Neural progenitor cell (in vitro differentiated cells): ENCODE measurements at regions not wholly inside any gene's neighbourhood (a gene's known extent, or its start where the extent isn't known, plus 50 kb on each side); places are given as distances from the start of the nearest gene placed in this dataset.

ENCODE experiments used
- DNase-seq: peaks from one replicate; pipeline ENCODE4 v3.0.0-alpha.2; 2016; ENCODE audit warnings: low spot score
- H2AFZ ChIP-seq: fragments of 200-600 bp; sonication (generic); replicated peaks from 2 replicates; pipeline ENCODE4 v1.6.1; 2016; ENCODE audit warnings: antibody characterized with exemption
- H3F3A ChIP-seq: fragments of 200-600 bp; sonication (generic); 2 replicates; pipeline ENCODE4 v1.6.1; 2016; ENCODE audit warnings: antibody characterized with exemption, low read depth
- H3K27ac ChIP-seq: fragments of 200-600 bp; sonication (generic); 2 replicates; pipeline ENCODE4 v1.5.1; 2016; ENCODE audit warnings: mild to moderate bottlenecking
- H3K27me3 ChIP-seq: fragments of 200-600 bp; sonication (generic); 2 replicates; pipeline ENCODE4 v1.6.1; 2016; ENCODE audit warnings: mild to moderate bottlenecking, moderate library complexity
- H3K36me3 ChIP-seq: fragments of 200-600 bp; sonication (generic); 2 replicates; pipeline ENCODE4 v1.5.1; 2016
- H3K4me1 ChIP-seq: fragments of 200-600 bp; sonication (generic); 2 replicates; pipeline ENCODE4 v1.6.1; 2016; ENCODE audit warnings: mixed run types
- H3K4me2 ChIP-seq: fragments of 200-600 bp; sonication (generic); 2 replicates; pipeline ENCODE4 v1.6.1; 2016
- H3K4me3 ChIP-seq: fragments of 200-600 bp; sonication (generic); 2 replicates; pipeline ENCODE4 v1.5.1; 2016
- H3K79me2 ChIP-seq: fragments of 200-600 bp; sonication (generic); 2 replicates; pipeline ENCODE4 v1.6.1; 2016; ENCODE audit warnings: low read depth
- H3K9ac ChIP-seq: fragments of 200-600 bp; sonication (generic); 2 replicates; pipeline ENCODE4 v1.6.1; 2016
- H3K9me3 ChIP-seq: fragments of 200-600 bp; sonication (generic); 2 replicates; pipeline ENCODE4 v1.5.1; 2016; ENCODE audit warnings: low read depth
- H4K20me1 ChIP-seq: fragments of 200-600 bp; sonication (generic); 2 replicates; pipeline ENCODE4 v1.6.1; 2016; ENCODE audit warnings: low read depth
- H3K27ac Mint-ChIP-seq: 3 replicates; pipeline ENCODE4 v1.8.0; 2021; ENCODE audit warnings: mixed read lengths
- H3K27me3 Mint-ChIP-seq: 2 replicates; pipeline ENCODE4 v1.8.0; 2022; ENCODE audit warnings: low read depth, mild to moderate bottlenecking, inconsistent platforms, moderate library complexity, mixed read lengths; ENCODE audit not compliant: insufficient read depth
- H3K36me3 Mint-ChIP-seq: 3 replicates; pipeline ENCODE4 v1.8.0; 2021; ENCODE audit warnings: mixed read lengths
- H3K4me1 Mint-ChIP-seq: 3 replicates; pipeline ENCODE4 v1.8.0; 2021; ENCODE audit warnings: mixed read lengths
- H3K4me3 Mint-ChIP-seq: 3 replicates; pipeline ENCODE4 v1.8.0; 2021; ENCODE audit warnings: mild to moderate bottlenecking, moderate library complexity, mixed read lengths
- H3K9me3 Mint-ChIP-seq: 3 replicates; pipeline ENCODE4 v1.8.0; 2020; ENCODE audit warnings: mixed read lengths
- EZH2 ChIP-seq: fragments of 200-600 bp; sonication (generic); IDR thresholded peaks from 2 replicates; pipeline ENCODE4 v1.6.1; 2017; ENCODE audit warnings: antibody characterized with exemption, mild to moderate bottlenecking, moderate library complexity
- EZH2phosphoT487 ChIP-seq: fragments of 200-600 bp; sonication (generic); IDR thresholded peaks from 2 replicates; pipeline ENCODE4 v1.6.1; 2017; ENCODE audit warnings: antibody characterized with exemption
- TF ChIP-seq, protein P1 (sequence below): fragments of 200-600 bp; sonication (generic); IDR thresholded peaks from 2 replicates; pipeline ENCODE4 v1.5.1; 2017; ENCODE audit warnings: antibody characterized with exemption, mild to moderate bottlenecking

DNA sequence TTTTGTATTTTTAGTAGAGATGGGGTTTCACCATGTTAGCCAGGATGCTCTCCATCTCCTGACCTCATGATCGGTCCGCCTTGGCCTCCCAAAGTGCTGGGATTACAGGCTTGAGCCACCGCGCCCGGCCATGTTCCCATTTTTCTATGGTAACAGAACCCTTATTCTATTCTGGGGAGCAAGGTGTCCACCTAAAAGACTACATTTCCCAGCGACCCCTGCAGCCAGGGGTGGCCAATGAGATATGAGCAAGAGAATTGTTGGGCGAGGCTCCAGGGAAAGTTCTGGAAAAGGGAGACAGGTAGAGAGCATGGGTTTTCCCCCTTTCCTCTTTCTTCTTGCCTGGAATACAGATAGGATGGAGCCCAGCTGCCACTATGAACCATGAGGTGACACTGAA is 96.9 kb downstream of the LINGO1 start:
- Histone ChIP-seq H3K27ac (no peak overlapping the region), H3K36me3 (no peaks in the 10 kb centered on the region), H3K9ac (no peak overlapping the region), H4K20me1 (no peaks in the 10 kb centered on the region), H3K4me3 (no peak overlapping the region), H3K4me1 (peaks cover 22% of the 10 kb centered on the region), H3K79me2 (no peaks in the 10 kb centered on the region), H3F3A (peaks cover 25% of the 10 kb centered on the region), H3K9me3 (no peaks in the 10 kb centered on the region), H3K27me3 (peaks cover 8% of the 10 kb centered on the region), H2AFZ (no peak overlapping the region), H3K4me2 (no peak overlapping the region)
- TF ChIP-seq EZH2 (no peak), EZH2phosphoT487 (no peak)
- TF ChIP-seq, protein P1, sequence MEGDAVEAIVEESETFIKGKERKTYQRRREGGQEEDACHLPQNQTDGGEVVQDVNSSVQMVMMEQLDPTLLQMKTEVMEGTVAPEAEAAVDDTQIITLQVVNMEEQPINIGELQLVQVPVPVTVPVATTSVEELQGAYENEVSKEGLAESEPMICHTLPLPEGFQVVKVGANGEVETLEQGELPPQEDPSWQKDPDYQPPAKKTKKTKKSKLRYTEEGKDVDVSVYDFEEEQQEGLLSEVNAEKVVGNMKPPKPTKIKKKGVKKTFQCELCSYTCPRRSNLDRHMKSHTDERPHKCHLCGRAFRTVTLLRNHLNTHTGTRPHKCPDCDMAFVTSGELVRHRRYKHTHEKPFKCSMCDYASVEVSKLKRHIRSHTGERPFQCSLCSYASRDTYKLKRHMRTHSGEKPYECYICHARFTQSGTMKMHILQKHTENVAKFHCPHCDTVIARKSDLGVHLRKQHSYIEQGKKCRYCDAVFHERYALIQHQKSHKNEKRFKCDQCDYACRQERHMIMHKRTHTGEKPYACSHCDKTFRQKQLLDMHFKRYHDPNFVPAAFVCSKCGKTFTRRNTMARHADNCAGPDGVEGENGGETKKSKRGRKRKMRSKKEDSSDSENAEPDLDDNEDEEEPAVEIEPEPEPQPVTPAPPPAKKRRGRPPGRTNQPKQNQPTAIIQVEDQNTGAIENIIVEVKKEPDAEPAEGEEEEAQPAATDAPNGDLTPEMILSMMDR: no peak
- H3K36me3 Mint-ChIP-seq: no peaks in the 10 kb centered on the region
- no peak for DNase-seq
- no peaks in the 10 kb centered on the region for H3K9me3 Mint-ChIP-seq
- H3K4me3 Mint-ChIP-seq: peak overlapping the region; percentile 22
- peaks cover 80% of the 10 kb centered on the region for H3K4me1 Mint-ChIP-seq
- peaks cover 29% of the 10 kb centered on the region for H3K27me3 Mint-ChIP-seq
- H3K27ac Mint-ChIP-seq: no peak overlapping the region
